HG02938 (cell line): ENCODE measurements at regions not wholly inside any gene's neighbourhood (a gene's known extent, or its start where the extent isn't known, plus 50 kb on each side); places are given as distances from the start of the nearest gene placed in this dataset.

Experiments
- ATAC-seq: cut with Tn5 transposase; IDR thresholded peaks from one replicate; pipeline ENCODE4 v1.9.1; 2021; ENCODE audit warnings: mild to moderate bottlenecking, moderate library complexity; ENCODE audit not compliant: unreplicated experiment

DNA sequence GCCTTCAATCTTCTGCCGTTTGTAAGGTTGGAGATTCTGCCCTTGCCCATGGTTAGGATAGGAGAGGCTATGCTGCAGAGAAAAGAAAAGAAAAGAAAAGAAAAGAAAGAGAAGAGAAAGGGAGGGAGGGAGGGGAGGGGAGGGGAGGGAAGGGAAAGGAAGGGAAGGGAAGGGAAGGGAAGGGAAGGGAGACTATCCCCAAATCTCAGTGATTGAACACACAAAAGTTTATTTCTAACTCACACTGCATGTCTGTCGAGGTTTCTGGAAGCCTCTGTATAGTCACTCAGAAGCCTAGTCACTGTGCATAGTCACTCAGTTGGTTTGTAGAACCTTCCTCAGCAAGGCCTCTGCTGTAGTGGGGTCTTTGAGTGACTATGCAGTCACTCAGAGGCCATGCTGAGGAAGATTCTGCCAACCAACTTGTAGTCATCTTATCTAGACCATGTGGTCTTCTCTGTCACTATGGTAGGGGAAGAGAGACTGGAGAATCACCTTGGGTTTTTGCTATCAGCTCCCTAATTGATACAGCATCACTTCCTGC is 52.3 kb upstream of the ABCC9 start:
- ATAC-seq, result no peak

DNA sequence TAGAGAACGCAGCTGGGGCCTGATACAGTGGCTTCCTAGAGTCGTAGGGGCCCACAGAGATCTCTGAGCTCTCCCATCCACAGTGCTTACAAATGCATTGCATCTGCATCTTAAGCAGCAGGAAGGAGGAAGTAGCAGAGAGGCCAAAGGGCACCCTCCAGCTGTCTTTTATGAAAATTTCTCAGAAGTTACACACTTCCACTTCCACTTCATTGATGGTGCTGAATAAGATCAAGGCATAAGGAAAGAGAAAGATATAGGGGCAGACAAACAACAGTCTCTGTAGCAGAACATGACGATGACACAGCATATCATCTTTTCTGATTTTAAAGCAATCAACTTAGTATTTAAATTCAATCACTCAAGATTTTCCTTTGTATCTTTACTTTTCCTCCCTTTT is 51.6 kb upstream of the ABCC9 start:
- peak; percentile 85 for ATAC-seq

DNA sequence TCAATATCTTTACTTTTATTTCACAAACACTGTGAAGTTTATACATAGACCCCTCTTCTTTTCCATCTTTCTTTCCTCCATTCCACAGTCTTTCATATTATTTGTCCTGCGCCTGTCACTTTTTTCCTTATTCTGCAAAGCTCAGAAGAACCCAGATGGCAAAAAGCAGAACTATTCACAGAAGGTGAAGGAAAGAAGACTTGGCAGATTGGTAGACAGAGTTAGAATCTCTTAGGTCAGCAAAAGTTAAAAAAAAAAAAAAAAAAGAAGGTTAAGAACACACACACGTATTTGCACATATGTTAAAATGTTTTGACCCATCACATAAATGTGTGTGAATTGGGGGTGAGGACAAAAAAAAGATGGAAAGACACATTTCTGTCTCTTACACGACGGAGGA is 50.3 kb upstream of the ABCC9 start:
- ATAC-seq, result no peak
